Glomerular visceral epithelial cell (primary cell): ENCODE measurements at regions not wholly inside any gene's neighbourhood (a gene's known extent, or its start where the extent isn't known, plus 50 kb on each side); places are given as distances from the start of the nearest gene placed in this dataset.

Source experiments
- DNase-seq: peaks from one replicate; pipeline ENCODE4 v3.0.0-alpha.2; 2016; ENCODE audit errors: extremely low spot score

DNA sequence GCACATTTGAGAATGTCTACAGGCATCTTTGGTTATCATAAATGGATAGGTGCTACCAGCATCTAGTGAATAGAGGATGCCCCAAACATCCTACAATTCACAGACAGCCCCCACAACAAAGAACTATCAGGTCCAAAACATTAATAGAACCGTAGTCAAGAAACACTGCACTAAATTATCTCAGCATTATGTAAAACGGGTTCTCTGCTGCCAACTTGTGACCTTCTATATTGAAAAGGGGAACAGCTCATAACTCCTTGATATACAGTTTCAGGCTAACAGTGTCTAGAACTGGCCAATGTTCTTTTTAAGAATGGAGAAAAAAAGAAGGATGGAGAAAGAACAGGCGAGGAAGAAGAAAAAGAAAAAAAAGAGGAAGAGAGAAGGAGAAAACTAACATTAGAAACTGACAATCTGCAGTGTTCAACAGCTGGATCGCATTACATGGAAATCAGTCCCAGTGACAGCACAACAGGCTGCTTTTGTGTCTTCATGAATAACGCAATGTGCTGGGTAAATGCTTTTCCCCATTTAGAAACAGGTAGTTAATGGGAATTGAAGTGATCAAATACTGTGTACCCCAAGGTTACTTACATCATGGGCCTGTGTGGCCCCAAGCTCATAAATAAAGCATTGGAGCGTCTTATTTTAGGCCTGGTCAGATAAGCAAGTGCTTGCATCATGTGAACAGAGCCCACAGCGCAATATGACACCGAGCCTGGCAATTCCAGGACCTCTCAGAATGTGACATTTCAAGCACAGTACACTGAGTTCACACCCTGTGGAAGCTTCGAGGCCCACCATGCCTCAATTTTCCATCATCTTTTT, 339.5 kb downstream of the DHX15 start:
- DNase-seq, result no peak

DNA sequence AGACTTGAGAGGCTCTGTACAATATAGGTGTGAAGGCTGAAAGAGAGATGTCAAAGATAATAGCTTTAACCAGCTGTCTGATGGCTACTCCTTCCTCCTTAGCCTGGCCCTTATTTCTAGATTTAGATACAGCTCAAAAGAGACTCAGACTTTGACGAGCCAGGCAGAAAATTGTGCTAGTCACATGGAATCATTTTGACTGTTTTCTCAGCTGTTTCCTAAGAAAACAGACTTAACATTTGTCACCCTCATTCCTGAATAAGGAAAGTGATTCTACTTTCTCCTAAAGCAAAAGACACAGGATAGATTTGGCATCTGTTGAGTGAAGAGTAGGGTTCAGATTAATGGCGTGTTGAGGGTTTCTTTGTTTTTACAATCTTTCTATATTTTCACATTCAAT, 340.7 kb downstream of the DHX15 start:
- no peak for DNase-seq

- DNase-seq, result no peak
Measured at GRCh38 chr4:24241511-24241910, 342.8 kb downstream of the DHX15 start.

DNA sequence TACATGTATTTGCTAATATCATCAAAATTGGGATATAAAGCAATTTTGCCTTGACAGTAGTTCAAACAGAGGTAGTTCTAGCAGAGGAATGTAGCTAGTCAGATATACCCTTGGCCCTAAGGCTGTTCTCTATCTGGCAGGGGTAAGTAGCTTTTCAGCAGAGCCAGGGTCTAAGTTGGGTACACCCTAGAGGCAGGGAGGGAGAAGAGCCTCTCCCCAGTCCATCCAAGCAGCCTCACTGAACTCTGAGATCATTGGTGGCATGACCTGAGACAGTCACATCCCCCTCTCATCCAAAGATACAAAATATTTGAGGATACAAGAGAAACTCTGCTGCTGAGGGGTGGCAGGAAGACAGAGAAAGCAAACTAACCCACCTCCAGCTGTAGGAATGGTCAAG, 343.7 kb downstream of the DHX15 start:
- no peak for DNase-seq

- no peak for DNase-seq
Measured at GRCh38 chr4:24237709-24238108, 346.6 kb downstream of the DHX15 start.

DNA sequence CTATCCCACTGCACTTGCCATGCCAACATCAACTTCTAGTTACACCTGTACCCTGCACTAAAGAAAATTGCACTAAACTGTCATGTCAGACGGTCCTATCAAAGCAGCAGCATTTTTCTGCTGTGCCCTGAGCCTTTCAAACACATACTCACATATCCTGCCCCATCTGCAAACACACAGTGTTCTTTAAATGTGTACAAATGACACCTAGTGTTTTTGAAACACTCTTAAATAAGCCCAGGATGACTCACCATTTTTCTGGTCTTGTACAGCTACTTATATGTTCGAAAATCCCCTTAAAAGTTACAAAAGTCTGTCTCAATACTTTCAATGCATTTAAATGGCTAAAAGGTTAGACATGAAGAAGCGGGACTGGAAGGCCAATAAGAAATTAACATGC, 346.7 kb upstream of the PPARGC1A start:
- DNase-seq, result no peak

DNA sequence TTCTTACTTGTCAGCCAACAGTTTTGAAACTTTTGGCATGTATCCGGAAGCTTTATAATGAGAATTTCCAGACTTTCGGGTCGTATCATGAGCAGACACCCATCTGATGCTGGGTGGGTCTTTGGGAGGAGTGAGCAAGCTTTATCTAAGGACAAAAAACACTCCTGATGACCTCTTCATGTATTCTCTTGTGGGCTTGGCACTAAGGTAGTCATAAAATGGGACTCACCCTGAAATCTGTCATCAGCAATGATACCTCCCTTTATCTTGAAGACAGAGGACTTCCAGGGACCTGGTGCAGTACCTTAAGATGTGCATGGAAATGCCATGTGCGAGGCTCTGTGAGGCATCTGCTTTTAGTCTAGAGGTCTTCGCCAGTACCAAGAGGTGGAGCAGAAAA, 346.3 kb upstream of the PPARGC1A start:
- DNase-seq, result no peak

DNA sequence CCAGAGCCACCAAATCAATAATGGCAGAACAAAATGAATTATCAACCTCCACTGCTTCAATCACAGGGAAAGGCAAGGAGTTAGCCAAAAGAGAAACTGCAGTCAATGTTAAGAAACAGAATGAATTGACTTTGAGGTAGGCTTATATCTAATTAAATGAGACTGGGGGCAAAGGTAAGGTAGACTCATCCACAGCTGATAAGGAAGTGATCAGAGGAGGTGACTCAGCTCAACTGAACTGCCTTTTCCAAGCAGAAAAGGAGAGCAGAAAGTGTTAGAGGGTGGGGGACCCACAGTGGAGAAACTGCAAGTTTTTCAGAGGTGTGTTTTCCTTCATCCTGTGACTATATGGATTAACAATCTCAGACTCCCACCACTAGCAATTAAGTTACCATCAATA, 345.8 kb upstream of the PPARGC1A start:
- DNase-seq, result no peak

DNA sequence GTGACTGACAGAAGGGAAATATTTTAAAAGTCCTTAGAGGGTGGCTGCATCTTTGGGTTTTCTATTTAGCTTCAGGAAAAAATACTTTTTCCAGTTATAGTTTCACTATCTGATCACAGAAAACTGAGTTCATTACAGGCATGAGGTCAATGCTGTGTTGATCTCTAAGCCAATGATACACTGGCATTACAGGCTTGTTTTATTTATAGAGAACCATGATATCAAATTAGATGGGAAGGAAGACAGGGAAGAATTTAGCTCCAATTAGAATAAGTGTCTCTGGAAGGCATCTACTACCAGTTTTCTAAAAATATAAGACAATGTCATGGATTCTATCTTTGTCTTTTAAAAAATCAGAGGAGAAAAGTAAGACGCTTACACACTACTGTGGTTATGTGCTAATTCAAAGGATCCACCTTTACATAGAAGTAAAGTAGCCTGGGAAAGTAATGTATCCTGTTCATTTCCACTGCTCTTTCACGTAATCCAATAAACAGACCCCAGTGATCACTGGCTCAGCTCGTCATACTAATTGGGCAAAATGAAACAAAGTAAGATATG, 344.5 kb upstream of the PPARGC1A start:
- no peak for DNase-seq

GRCh38 chr4:24230955-24231354, 341.1 kb upstream of the PPARGC1A start:
- DNase-seq, result no peak

DNA sequence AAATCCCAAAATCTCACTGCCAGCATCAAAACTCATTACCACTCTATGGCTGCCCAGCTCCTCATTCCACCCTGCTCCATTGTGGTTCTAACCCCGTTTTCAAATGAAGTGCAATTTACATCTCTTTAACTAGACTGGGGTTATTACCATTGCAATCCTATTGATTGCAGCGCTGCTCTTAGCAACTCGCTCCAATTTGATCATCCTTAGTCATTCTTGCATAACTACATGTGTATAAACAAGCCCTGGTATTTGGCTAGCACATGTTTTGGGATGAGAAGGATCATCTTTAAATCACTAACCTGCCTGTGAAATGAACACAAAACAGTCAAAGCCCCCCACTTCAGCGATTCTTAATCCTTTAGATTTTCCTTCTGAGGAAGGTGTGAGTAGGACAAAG, 340.1 kb upstream of the PPARGC1A start:
- DNase-seq, result no peak

DNA sequence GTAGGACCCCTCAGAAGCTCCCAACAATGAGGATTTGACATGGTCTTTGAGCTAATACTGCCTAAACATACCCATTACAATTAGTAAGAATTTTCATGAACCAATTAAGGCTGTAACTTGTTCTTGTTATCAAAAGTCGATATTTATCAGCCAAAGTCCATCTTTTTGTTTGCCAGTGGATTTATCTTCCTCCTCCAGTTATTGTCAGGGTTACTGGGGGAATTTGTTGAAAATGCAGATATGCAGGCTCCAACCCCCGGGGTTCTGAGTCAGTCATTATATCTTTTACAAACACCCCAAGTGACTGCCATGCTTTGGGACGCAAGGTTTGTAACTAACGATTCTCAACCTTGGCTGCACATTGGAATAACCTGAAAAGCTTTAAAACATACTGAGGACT, 338.8 kb upstream of the PPARGC1A start:
- DNase-seq, result no peak

GRCh38 chr4:24226667-24227066, 336.8 kb upstream of the PPARGC1A start:
- DNase-seq, result no peak

- DNase-seq, result peak; percentile 1
Measured at GRCh38 chr4:24226023-24226422, 336.2 kb upstream of the PPARGC1A start.

GRCh38 chr4:24224446-24224845, 334.6 kb upstream of the PPARGC1A start:
- no peak for DNase-seq

- no peak for DNase-seq
Measured at GRCh38 chr4:24219209-24219608, 329.4 kb upstream of the PPARGC1A start.

GRCh38 chr4:24218566-24218965, 328.7 kb upstream of the PPARGC1A start:
- no peak for DNase-seq

- no peak for DNase-seq
Measured at GRCh38 chr4:24214796-24215195, 324.9 kb upstream of the PPARGC1A start.

DNA sequence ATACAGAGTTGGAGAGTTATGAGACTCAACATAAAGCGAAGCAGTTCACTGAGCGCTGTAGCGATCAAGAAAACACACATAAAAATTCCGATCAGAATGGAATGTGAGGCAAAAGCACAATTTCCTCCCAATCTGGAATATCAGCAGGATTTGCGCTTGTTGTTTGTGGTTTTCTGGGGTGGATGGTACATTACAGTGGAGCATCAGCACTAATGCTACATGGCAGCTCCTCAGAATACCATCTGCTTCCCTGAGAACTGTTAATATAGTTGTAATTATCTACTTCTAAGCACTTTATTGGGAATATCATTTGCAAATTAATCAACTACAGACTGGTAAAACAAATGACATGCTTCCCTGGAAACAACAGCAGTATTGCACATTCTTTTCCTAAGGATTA, 324.1 kb upstream of the PPARGC1A start:
- no peak for DNase-seq

GRCh38 chr4:24212642-24213041, 322.8 kb upstream of the PPARGC1A start:
- DNase-seq, result no peak

GRCh38 chr4:24211856-24212255, 322.0 kb upstream of the PPARGC1A start:
- DNase-seq, result no peak

- DNase-seq, result peak; percentile 13
Measured at GRCh38 chr4:24210332-24210902, 320.6 kb upstream of the PPARGC1A start.

- DNase-seq, result no peak
Measured at GRCh38 chr4:24209906-24210305, 320.1 kb upstream of the PPARGC1A start.
